ENCODE measurements at regions not wholly inside any gene's neighbourhood (a gene's known extent, or its start where the extent isn't known, plus 50 kb on each side); places are given as distances from the start of the nearest gene placed in this dataset.
"Not testable (repeated sequence)": the region's sequence is repeated elsewhere in the genome, so short reads cannot be mapped to it uniquely, and the experiment has no call there.

DNA sequence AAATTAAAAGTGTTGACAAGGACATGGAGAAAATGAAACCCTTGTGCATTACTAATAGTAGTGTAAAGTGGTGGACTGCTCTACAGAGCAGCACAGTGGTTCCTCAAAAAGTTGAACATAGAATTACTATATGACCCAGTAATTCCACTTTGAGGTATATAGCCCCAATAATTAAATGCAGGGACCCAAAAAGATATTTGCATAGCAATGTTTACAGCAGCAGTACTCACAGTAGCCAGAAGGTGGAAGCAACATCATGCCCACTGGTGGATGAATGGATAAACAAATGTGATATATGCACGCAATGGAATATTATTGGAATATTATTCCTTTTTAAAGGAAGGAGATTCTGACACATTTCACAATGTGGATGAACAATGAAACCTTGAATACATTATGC is 121.3 kb downstream of the POTEH start:
- H3K9me3 Mint-ChIP-seq; H3K27ac Mint-ChIP-seq; H3K36me3 ChIP-seq (ENCODE audit: control insufficient read depth, insufficient read depth, low read length); DNase-seq; H3K36me3 Mint-ChIP-seq (ENCODE audit: low read depth); H3K9me3 ChIP-seq (ENCODE audit: control insufficient read depth, low read length); H3K4me1 ChIP-seq (ENCODE audit: control insufficient read depth, insufficient read depth, low read length); H3K27me3 ChIP-seq (ENCODE audit: control insufficient read depth, insufficient read depth, low read length, poor library complexity, severe bottlenecking); H3K27me3 Mint-ChIP-seq (ENCODE audit: insufficient read depth); H3K9ac ChIP-seq (ENCODE audit: extremely low read depth, low read length, poor library complexity, severe bottlenecking); H3K4me3 Mint-ChIP-seq; H3K27ac ChIP-seq (ENCODE audit: low read depth, low read length); H3K4me3 ChIP-seq (ENCODE audit: low read length); H3K4me1 Mint-ChIP-seq: not testable (repeated sequence)
- TF ChIP-seq, protein P1, sequence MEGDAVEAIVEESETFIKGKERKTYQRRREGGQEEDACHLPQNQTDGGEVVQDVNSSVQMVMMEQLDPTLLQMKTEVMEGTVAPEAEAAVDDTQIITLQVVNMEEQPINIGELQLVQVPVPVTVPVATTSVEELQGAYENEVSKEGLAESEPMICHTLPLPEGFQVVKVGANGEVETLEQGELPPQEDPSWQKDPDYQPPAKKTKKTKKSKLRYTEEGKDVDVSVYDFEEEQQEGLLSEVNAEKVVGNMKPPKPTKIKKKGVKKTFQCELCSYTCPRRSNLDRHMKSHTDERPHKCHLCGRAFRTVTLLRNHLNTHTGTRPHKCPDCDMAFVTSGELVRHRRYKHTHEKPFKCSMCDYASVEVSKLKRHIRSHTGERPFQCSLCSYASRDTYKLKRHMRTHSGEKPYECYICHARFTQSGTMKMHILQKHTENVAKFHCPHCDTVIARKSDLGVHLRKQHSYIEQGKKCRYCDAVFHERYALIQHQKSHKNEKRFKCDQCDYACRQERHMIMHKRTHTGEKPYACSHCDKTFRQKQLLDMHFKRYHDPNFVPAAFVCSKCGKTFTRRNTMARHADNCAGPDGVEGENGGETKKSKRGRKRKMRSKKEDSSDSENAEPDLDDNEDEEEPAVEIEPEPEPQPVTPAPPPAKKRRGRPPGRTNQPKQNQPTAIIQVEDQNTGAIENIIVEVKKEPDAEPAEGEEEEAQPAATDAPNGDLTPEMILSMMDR (conservative IDR thresholded peaks at IDR 0.05), result peak; percentile 43
- no CpG with 5 or more reads among the region's 1 CpG for WGBS, 2 experiments (ENCODE audit: insufficient coverage in 1 of 2, insufficient read length in 1 of 2)

DNA sequence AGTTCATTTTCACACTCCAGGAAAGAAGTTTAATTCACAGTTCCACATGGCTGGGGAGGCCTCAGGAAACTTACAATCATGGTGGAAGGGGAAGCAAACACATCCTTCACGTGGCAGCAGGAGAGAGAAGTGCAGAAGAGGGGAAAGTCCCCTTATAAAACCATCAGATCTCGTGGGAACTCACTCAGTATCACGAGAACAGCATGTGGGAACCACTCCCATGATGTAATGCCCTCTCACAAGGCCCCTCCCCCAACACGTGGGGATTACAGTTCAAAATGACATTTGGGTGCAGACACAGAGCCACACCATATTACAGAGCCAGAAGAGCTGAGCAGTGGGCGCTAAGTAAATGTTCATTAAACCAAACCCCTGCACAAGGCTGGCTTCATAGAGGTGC is 126.0 kb downstream of the POTEH start:
- H3K36me3 Mint-ChIP-seq (ENCODE audit: low read depth); H3K9me3 ChIP-seq (ENCODE audit: control insufficient read depth, low read length); H3K36me3 ChIP-seq (ENCODE audit: control insufficient read depth, insufficient read depth, low read length); DNase-seq; H3K4me1 ChIP-seq (ENCODE audit: control insufficient read depth, insufficient read depth, low read length); H3K4me3 ChIP-seq (ENCODE audit: low read length); H3K27ac Mint-ChIP-seq; H3K9me3 Mint-ChIP-seq; H3K27ac ChIP-seq (ENCODE audit: low read depth, low read length); H3K4me1 Mint-ChIP-seq; H3K4me3 Mint-ChIP-seq; H3K27me3 ChIP-seq (ENCODE audit: control insufficient read depth, insufficient read depth, low read length, poor library complexity, severe bottlenecking); H3K9ac ChIP-seq (ENCODE audit: extremely low read depth, low read length, poor library complexity, severe bottlenecking); H3K27me3 Mint-ChIP-seq (ENCODE audit: insufficient read depth): not testable (repeated sequence)
- no CpG with 5 or more reads among the region's 5 CpGs for WGBS, 2 experiments (ENCODE audit: insufficient coverage in 1 of 2, insufficient read length in 1 of 2)

DNA sequence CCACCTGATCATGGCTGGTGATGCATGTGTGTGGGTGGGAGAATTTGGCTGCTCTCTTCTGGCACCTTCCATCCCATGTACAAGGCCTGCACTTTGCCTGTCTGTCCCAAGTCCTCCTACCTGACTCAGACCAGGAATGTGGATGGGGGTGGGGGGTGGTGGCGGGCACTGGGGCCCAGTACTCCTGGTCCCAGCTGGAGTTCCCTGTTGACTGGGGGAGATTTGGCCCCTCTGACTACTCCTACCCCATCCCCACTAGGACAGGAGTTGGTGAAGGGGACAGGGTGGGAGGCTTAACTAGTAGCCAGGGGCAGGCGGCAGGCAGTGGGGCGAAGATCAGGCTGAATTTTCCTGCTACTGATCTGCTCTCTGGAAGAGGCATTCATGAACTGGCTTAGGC is 126.6 kb downstream of the POTEH start:
- H3K4me3 Mint-ChIP-seq; H3K9ac ChIP-seq (ENCODE audit: extremely low read depth, low read length, poor library complexity, severe bottlenecking); H3K9me3 Mint-ChIP-seq; H3K27me3 Mint-ChIP-seq (ENCODE audit: insufficient read depth); H3K27ac ChIP-seq (ENCODE audit: low read depth, low read length); H3K4me1 ChIP-seq (ENCODE audit: control insufficient read depth, insufficient read depth, low read length); DNase-seq; H3K27ac Mint-ChIP-seq; H3K36me3 ChIP-seq (ENCODE audit: control insufficient read depth, insufficient read depth, low read length); H3K36me3 Mint-ChIP-seq (ENCODE audit: low read depth); H3K9me3 ChIP-seq (ENCODE audit: control insufficient read depth, low read length); H3K4me1 Mint-ChIP-seq; H3K4me3 ChIP-seq (ENCODE audit: low read length); H3K27me3 ChIP-seq (ENCODE audit: control insufficient read depth, insufficient read depth, low read length, poor library complexity, severe bottlenecking): not testable (repeated sequence)
- WGBS, 2 experiments (ENCODE audit: insufficient coverage in 1 of 2, insufficient read length in 1 of 2), result no CpG with 5 or more reads among the region's 3 CpGs

DNA sequence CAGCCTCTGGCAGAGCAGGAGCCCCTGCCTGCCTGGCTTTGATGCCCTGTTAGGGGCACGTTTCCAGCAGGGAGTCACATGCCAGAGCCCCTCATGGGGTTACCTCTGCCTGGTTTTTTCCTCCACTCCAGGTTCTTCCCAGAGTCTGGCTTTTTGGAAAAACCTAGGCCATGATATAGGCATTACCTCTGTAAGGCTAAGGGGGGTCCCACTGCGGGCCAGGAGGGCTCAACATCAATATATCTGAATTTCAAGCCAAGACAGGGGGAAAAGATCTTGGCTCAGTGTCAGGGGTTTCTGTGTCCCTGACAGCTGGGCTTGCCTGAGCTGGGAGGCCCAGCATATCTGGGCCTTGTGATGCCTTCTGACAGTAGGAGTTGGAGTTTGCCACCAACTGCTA is 127.4 kb downstream of the POTEH start:
- not testable (repeated sequence) for H3K36me3 Mint-ChIP-seq (ENCODE audit: low read depth); H3K9ac ChIP-seq (ENCODE audit: extremely low read depth, low read length, poor library complexity, severe bottlenecking); H3K27me3 ChIP-seq (ENCODE audit: control insufficient read depth, insufficient read depth, low read length, poor library complexity, severe bottlenecking); H3K36me3 ChIP-seq (ENCODE audit: control insufficient read depth, insufficient read depth, low read length); H3K27ac Mint-ChIP-seq; H3K4me3 Mint-ChIP-seq; H3K9me3 ChIP-seq (ENCODE audit: control insufficient read depth, low read length); H3K4me1 ChIP-seq (ENCODE audit: control insufficient read depth, insufficient read depth, low read length); DNase-seq; H3K4me1 Mint-ChIP-seq; H3K4me3 ChIP-seq (ENCODE audit: low read length); H3K27me3 Mint-ChIP-seq (ENCODE audit: insufficient read depth); H3K27ac ChIP-seq (ENCODE audit: low read depth, low read length); H3K9me3 Mint-ChIP-seq
- WGBS, 2 experiments (ENCODE audit: insufficient coverage in 1 of 2, insufficient read length in 1 of 2), result 33% methylated on average over 1 of the region's 2 CpGs; no CpG with 5 or more reads in 1 of the 2 experiments

DNA sequence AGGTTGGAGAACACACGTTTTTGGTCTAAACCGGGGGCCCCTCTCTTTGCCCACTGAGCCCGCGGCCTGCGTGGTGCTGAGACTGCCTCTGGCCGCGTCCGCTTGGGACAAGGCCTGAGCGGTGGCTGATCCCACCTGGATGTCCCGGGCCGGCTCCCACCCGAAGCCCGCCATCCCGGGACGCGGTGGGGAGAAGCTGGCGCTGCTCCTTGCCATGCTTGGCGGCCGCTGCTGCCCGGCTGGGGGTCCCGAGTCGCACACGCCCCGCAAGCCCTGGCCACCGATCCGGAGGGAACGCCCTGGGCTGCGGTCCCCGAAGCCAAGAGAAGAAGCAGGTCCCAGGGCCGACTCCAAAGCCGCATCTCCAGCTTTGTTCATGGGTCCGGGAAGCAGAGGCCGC is 130.1 kb downstream of the POTEH start:
- H3K9me3 Mint-ChIP-seq; H3K36me3 Mint-ChIP-seq (ENCODE audit: low read depth); H3K27me3 ChIP-seq (ENCODE audit: control insufficient read depth, insufficient read depth, low read length, poor library complexity, severe bottlenecking); DNase-seq; H3K4me1 ChIP-seq (ENCODE audit: control insufficient read depth, insufficient read depth, low read length); H3K4me3 Mint-ChIP-seq; H3K4me1 Mint-ChIP-seq; H3K27ac Mint-ChIP-seq; H3K27me3 Mint-ChIP-seq (ENCODE audit: insufficient read depth); H3K27ac ChIP-seq (ENCODE audit: low read depth, low read length); H3K9me3 ChIP-seq (ENCODE audit: control insufficient read depth, low read length); H3K9ac ChIP-seq (ENCODE audit: extremely low read depth, low read length, poor library complexity, severe bottlenecking); H3K4me3 ChIP-seq (ENCODE audit: low read length); H3K36me3 ChIP-seq (ENCODE audit: control insufficient read depth, insufficient read depth, low read length): not testable (repeated sequence)
- no CpG with 5 or more reads among the region's 33 CpGs for WGBS, 2 experiments (ENCODE audit: insufficient coverage in 1 of 2, insufficient read length in 1 of 2)

DNA sequence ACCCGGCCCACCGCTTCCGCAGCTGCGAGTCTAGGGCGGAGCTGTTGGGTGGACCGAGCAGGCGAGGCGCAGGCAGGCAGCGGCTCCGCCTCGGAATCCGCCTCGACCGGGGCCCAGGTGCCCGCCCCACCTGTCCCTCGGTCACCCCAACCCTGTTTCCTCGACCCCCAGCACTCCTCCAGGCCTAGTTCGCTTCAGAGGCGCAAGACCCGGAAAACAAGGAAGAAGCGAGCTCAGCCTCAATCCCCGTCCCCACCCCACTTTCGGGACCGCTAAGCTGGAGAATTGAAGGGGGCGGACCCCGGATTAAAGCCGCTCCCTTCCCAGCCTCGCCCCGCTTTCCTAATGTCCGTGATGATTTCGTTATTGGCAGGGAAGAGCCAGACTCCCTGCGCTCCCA is 131.3 kb downstream of the POTEH start:
- not testable (repeated sequence) for H3K27ac Mint-ChIP-seq; H3K4me1 Mint-ChIP-seq; DNase-seq; H3K27me3 ChIP-seq (ENCODE audit: control insufficient read depth, insufficient read depth, low read length, poor library complexity, severe bottlenecking); H3K36me3 Mint-ChIP-seq (ENCODE audit: low read depth); H3K27me3 Mint-ChIP-seq (ENCODE audit: insufficient read depth); H3K9me3 ChIP-seq (ENCODE audit: control insufficient read depth, low read length); H3K36me3 ChIP-seq (ENCODE audit: control insufficient read depth, insufficient read depth, low read length); H3K27ac ChIP-seq (ENCODE audit: low read depth, low read length); H3K4me3 Mint-ChIP-seq; H3K4me3 ChIP-seq (ENCODE audit: low read length); H3K9me3 Mint-ChIP-seq; H3K9ac ChIP-seq (ENCODE audit: extremely low read depth, low read length, poor library complexity, severe bottlenecking); H3K4me1 ChIP-seq (ENCODE audit: control insufficient read depth, insufficient read depth, low read length)
- WGBS, 2 experiments (ENCODE audit: insufficient coverage in 1 of 2, insufficient read length in 1 of 2), result 74% methylated on average over 2 of the region's 32 CpGs; no CpG with 5 or more reads in 1 of the 2 experiments

DNA sequence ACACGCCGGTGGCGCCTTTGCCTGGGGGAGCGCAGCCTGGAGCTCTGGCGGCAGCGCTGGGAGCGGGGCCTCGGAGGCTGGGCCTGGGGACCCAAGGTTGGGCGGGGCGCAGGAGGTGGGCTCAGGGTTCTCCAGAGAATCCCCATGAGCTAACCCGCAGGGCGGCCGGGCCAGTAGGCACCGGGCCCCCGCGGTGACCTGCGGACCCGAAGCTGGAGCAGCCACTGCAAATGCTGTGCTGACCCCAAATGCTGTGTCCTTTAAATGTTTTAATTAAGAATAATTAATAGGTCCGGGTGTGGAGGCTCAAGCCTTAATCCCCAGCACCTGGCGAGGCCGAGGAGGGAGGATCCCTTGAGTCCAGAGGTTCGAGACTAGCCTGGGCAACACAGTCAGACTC is 132.2 kb downstream of the POTEH start:
- WGBS, 2 experiments (ENCODE audit: insufficient coverage in 1 of 2, insufficient read length in 1 of 2), result no CpG with 5 or more reads among the region's 22 CpGs
- not testable (repeated sequence) for DNase-seq, H3K4me1 Mint-ChIP-seq

More for the DNA sequence above, 132.2 kb downstream of the POTEH start:
- not testable (repeated sequence) for H3K9me3 ChIP-seq (ENCODE audit: control insufficient read depth, low read length); H3K27me3 ChIP-seq (ENCODE audit: control insufficient read depth, insufficient read depth, low read length, poor library complexity, severe bottlenecking); H3K27me3 Mint-ChIP-seq (ENCODE audit: insufficient read depth); H3K4me3 ChIP-seq (ENCODE audit: low read length); H3K27ac ChIP-seq (ENCODE audit: low read depth, low read length); H3K9ac ChIP-seq (ENCODE audit: extremely low read depth, low read length, poor library complexity, severe bottlenecking); H3K4me3 Mint-ChIP-seq; H3K4me1 ChIP-seq (ENCODE audit: control insufficient read depth, insufficient read depth, low read length); H3K27ac Mint-ChIP-seq; H3K36me3 Mint-ChIP-seq (ENCODE audit: low read depth); H3K9me3 Mint-ChIP-seq; H3K36me3 ChIP-seq (ENCODE audit: control insufficient read depth, insufficient read depth, low read length)
